Thyroid gland (tissue), 4 donors: ENCODE measurements at regions not wholly inside any gene's neighbourhood (a gene's known extent, or its start where the extent isn't known, plus 50 kb on each side); places are given as distances from the start of the nearest gene placed in this dataset.

Experiments used
- DNase-seq, 2 donors: peaks; one replicate each; pipeline ENCODE4 v3.0.0-alpha.2; 2019
- H3K27ac ChIP-seq, 3 donors: fragments of 200-600 bp; sonication (generic); 1 replicate in 2 of 3; 2 replicates in 1 of 3; pipeline ENCODE4 v1.5.1; 2016 to 2019; ENCODE audit warnings: mild to moderate bottlenecking in 1 of 3, moderate library complexity in 1 of 3
- H3K27me3 ChIP-seq: fragments of 200-600 bp; sonication (generic); one replicate; pipeline ENCODE4 v1.5.1; 2019
- H3K36me3 ChIP-seq, 2 donors: fragments of 200-600 bp; sonication (generic); one replicate each; pipeline ENCODE4 v1.5.1; 2016 to 2019
- H3K4me1 ChIP-seq, 2 donors: fragments of 200-600 bp; sonication (generic); one replicate each; pipeline ENCODE4 v1.5.1; 2017 to 2019
- H3K4me3 ChIP-seq, 3 donors: fragments of 200-600 bp; sonication (generic); replicated peaks in 1 of 3; 1 replicate in 2 of 3; 2 replicates in 1 of 3; pipeline ENCODE4 v1.5.1; 2016; ENCODE audit warnings: mild to moderate bottlenecking in 1 of 3
- H3K9me3 ChIP-seq: fragments of 200-600 bp; sonication (generic); one replicate; pipeline ENCODE4 v1.5.1; 2017
- CTCF ChIP-seq, 6 experiments: fragments of 200-600 bp in 3 of 6; fragments of 450-650 bp in 3 of 6; sonication (generic) in 3 of 6; IDR thresholded peaks; one replicate each; pipeline ENCODE4 v1.5.1; 2016 to 2019; ENCODE audit warnings: antibody characterized with exemption in 6 of 6, mild to moderate bottlenecking in 2 of 6, inconsistent platforms in 1 of 6, moderate library complexity in 1 of 6
- POLR2A ChIP-seq, 2 donors: fragments of 450-650 bp; IDR thresholded peaks; one replicate each; pipeline ENCODE4 v1.6.1; 2017; ENCODE audit warnings: antibody characterized with exemption in 2 of 2, mild to moderate bottlenecking in 2 of 2, moderate library complexity in 1 of 2
- WGBS, 2 donors: methylation state at CpG; one replicate each; pipeline ENCODE4 v1.1.5; 2017; 5-methylcytosine and 5-hydroxymethylcytosine counted together
- intact Hi-C: fragments of 100-400 bp; cut with DNase I; formaldehyde crosslinking; loops from one replicate; pipeline ENCODE4 v1.15.1; 2023

DNA sequence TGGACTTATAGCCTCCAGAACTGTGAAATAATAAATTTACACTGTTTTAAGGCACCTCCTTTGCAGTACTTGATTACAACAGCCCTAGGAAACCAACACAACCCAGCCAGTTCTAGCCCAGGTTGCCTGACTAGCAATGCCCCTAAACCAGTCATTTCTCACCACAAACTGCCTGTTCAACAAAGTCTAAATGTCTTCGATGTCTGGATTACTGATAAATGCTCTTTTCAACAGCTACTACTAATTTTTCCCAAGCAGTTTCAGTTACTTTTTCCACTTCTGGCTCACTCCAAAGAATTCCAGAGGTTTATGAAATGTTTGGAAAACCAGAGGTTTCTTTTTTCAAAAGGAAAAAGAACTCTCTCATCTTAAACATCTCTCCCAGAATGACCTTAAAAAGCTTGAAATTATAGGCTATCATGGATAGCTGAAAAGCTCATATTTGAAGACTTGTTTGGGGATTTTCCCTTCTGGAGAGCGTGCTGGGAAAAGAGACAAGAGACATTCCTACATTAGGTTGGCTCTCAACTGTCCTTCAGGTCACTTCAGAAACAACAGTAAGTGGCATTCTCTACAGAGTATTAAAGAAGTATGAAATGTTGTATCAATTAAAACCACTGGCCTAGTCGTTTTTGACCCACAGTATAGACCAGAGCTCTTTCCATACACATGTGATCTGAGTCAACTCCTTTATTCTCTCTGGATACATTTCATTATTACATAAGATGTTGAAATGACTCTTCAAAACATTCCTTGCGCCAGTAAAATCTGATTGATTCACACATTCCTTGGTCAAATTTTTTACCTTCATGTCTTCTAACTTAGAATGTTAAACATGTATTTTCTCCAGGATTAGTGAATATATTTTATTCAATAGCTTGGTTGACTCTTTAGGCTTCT lies 265.9 kb downstream of the COL12A1 start:
- Histone ChIP-seq H3K9me3 (no peaks in the 10 kb centered on the region), H3K27ac (no peak overlapping the region), H3K27me3 (no peaks in the 10 kb centered on the region), H3K4me3 (no peak overlapping the region), H3K4me1 (no peaks in the 10 kb centered on the region), H3K36me3 (no peaks in the 10 kb centered on the region)
- intact Hi-C loops, result no loop called here
- no peak for DNase-seq
- TF ChIP-seq CTCF (IDR thresholded peaks at IDR 0.05) (no peak), POLR2A (IDR thresholded peaks at IDR 0.05) (no peak)
- 65 to 73% methylated on average over 4 of the region's 4 CpGs for WGBS, 2 donors

DNA sequence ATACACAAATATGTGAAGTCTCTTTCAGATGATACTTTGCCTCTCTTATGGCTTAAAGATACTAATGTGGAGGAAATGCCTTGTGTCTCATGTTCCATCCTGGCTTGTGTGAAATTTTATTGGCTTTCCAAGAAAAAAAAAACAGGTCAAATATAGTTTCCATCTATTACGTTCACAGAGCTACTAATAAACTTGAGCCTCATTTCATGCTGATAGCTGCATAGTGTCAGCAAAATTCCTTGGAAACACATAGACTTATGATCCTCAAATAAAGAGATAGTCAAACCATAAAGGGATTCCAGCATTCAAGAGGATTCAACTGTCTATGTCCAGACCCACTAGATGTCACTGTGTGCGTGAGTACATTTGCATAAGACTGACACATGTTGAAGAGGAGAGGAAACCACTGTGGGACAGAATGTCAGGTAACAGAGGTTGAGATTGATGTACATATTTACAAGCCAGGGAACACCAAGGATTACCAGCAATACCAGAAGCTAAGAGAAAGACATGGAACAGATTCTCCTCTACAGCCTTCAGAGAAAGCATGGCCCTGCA lies 266.6 kb downstream of the COL12A1 start:
- intact Hi-C loops, result no loop called here
- WGBS, 2 donors, result 69% methylated on average over 2 of the region's 2 CpGs
- no peak overlapping the region for H3K4me3 ChIP-seq

DNA sequence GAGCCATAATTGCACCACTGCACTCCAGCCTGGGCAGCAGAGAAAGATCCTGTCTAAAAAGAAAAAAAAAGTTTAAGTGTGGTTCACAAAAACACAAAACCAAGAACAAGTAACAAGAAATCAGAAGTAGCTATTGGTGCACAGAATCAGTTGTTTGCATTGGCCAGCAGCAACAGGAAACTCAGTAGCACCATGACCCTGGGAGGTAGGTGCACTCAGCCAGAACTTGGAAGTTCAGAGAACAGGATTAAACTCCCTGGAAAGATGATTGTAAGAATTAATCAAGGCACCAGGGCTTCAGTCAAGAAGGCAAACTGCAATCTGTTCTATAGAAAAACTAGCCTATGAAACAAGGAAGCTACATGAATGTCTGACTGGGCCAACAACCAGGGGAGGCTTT lies 267.9 kb downstream of the COL12A1 start:
- peak in 1 of 2 donors; percentile 30 for DNase-seq
- Histone ChIP-seq H3K27me3 (no peaks in the 10 kb centered on the region), H3K27ac (no peak overlapping the region), H3K36me3 (no peaks in the 10 kb centered on the region), H3K4me1 (no peaks in the 10 kb centered on the region), H3K9me3 (no peaks in the 10 kb centered on the region), H3K4me3 (no peak overlapping the region)
- intact Hi-C loops, result no loop called here
- no peak for TF ChIP-seq POLR2A (IDR thresholded peaks at IDR 0.05)
- TF ChIP-seq CTCF (IDR thresholded peaks at IDR 0.05), result no peak

More for the DNA sequence above, 266.6 kb downstream of the COL12A1 start:
- no peaks in the 10 kb centered on the region for H3K36me3 ChIP-seq
- no peak overlapping the region for H3K27ac ChIP-seq
- no peak for DNase-seq
- H3K9me3 ChIP-seq, result no peaks in the 10 kb centered on the region
- H3K27me3 ChIP-seq, result no peaks in the 10 kb centered on the region
- no peaks in the 10 kb centered on the region for H3K4me1 ChIP-seq
- no peak for TF ChIP-seq POLR2A (IDR thresholded peaks at IDR 0.05)
- TF ChIP-seq CTCF (IDR thresholded peaks at IDR 0.05), result peak in 1 of 6 experiments; percentile 11

DNA sequence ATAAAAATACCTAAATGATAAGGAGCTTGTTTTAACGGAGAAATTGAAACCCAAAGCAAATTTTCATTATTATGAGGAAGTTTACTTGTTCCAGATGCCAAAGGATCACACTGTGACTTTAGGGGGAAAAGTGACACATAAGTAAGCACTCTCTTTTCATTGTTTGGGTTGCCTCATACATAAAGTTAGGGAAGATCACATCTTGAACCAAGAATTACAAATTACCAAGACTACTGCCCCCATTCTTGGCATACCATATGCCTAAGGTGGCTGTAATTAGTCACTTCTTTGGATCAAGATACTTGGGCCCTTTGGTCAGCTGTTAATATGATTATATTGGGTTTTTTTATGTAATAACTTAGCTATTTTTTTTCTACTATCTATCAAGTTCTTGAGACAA lies 269.0 kb downstream of the COL12A1 start:
- Histone ChIP-seq H3K27ac (no peak overlapping the region), H3K4me3 (no peak overlapping the region), H3K36me3 (no peaks in the 10 kb centered on the region), H3K9me3 (no peaks in the 10 kb centered on the region), H3K4me1 (no peaks in the 10 kb centered on the region), H3K27me3 (no peaks in the 10 kb centered on the region)
- intact Hi-C loops, result no loop called here
- 70 to 74% methylated on average over 1 of the region's 1 CpG for WGBS, 2 donors
- DNase-seq, result no peak
- TF ChIP-seq POLR2A (IDR thresholded peaks at IDR 0.05) (no peak), CTCF (IDR thresholded peaks at IDR 0.05) (no peak)

DNA sequence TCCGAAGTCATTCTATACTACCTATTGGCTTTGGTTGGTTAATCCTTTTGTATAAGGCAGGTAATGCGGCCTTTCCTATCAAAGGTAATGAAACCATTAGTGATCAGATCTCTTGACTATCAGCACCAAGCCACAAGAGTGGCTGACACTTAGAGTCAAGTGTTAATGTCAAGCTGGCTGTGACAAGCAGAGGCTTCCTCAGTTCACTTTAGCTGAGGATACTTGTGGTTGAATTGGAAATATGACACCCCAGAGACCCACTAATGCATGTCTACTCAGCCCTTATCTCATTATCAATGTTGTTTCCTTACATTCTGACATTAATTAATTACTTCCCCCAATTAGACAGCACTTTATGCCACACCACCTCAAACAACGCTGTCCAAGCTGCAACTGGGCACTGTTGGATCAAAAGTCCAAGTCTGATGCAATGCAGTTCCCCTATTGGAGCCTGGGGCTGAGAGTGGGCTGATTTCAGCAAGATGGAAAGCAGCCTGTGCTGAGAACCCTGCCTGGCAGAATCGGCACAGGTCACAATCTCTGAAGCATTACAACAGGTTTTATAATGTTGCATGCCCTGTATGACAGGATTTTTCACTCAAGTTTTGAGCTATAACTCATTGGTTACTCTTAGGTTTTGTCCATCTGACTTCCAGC lies 273.5 kb downstream of the COL12A1 start:
- Histone ChIP-seq H3K9me3 (no peaks in the 10 kb centered on the region), H3K27me3 (no peaks in the 10 kb centered on the region), H3K4me1 (no peaks in the 10 kb centered on the region), H3K4me3 (no peak overlapping the region), H3K36me3 (no peaks in the 10 kb centered on the region), H3K27ac (no peak overlapping the region)
- TF ChIP-seq POLR2A (IDR thresholded peaks at IDR 0.05) (no peak), CTCF (IDR thresholded peaks at IDR 0.05) (no peak)
- 51 to 57% methylated on average over 4 of the region's 4 CpGs for WGBS, 2 donors
- intact Hi-C loops, result no loop called here
- no peak for DNase-seq
